ENCODE measurements at regions not wholly inside any gene's neighbourhood (a gene's known extent, or its start where the extent isn't known, plus 50 kb on each side); places are given as distances from the start of the nearest gene placed in this dataset.

- no peak overlapping the region for H3K4me3 ChIP-seq (ENCODE audit: low read depth, low read length)
- no peak overlapping the region for H3K27ac ChIP-seq (ENCODE audit: low read depth, low read length)
- no peaks in the 10 kb centered on the region for H3K27me3 ChIP-seq (ENCODE audit: control insufficient read depth, insufficient read depth, low read length)
- POLR2A ChIA-PET: no interaction called here
- no peaks in the 10 kb centered on the region for H3K9me3 ChIP-seq (ENCODE audit: control insufficient read depth, insufficient read depth, low read length)
- no peak for DNase-seq (ENCODE audit: low read depth, low spot score)
- CTCF ChIA-PET: no interaction called here
- no peak for TF ChIP-seq CTCF (IDR thresholded peaks at IDR 0.05; ENCODE audit: low read depth, low read length)
Observed at GRCh38 chr6:121612927-121613326, 177.5 kb downstream of the GJA1 start.

GRCh38 chr6:121614115-121614514 is 178.7 kb downstream of the GJA1 start:
- CTCF ChIA-PET: no interaction called here
- no peak for DNase-seq (ENCODE audit: low read depth, low spot score)
- no peak for TF ChIP-seq CTCF (IDR thresholded peaks at IDR 0.05; ENCODE audit: low read depth, low read length)
- H3K4me3 ChIP-seq (ENCODE audit: low read depth, low read length): no peak overlapping the region
- no peaks in the 10 kb centered on the region for H3K9me3 ChIP-seq (ENCODE audit: control insufficient read depth, insufficient read depth, low read length)
- no peak overlapping the region for H3K27ac ChIP-seq (ENCODE audit: low read depth, low read length)
- POLR2A ChIA-PET: no interaction called here
- no peaks in the 10 kb centered on the region for H3K27me3 ChIP-seq (ENCODE audit: control insufficient read depth, insufficient read depth, low read length)

- CTCF ChIA-PET: no interaction called here
- POLR2A ChIA-PET: no interaction called here
- no peaks in the 10 kb centered on the region for H3K9me3 ChIP-seq (ENCODE audit: control insufficient read depth, insufficient read depth, low read length)
- TF ChIP-seq CTCF (IDR thresholded peaks at IDR 0.05; ENCODE audit: low read depth, low read length): 0 out of 2 replicates have a peak, but pooled peaks have one; percentile 23
- no peak overlapping the region for H3K27ac ChIP-seq (ENCODE audit: low read depth, low read length)
- no peak for DNase-seq (ENCODE audit: low read depth, low spot score)
- H3K27me3 ChIP-seq (ENCODE audit: control insufficient read depth, insufficient read depth, low read length): no peaks in the 10 kb centered on the region
- H3K4me3 ChIP-seq (ENCODE audit: low read depth, low read length): no peak overlapping the region
Observed at GRCh38 chr6:121615493-121615892, 180.0 kb downstream of the GJA1 start.

GRCh38 chr6:121616406-121616805 is 181.0 kb downstream of the GJA1 start:
- no peak overlapping the region for H3K4me3 ChIP-seq (ENCODE audit: low read depth, low read length)
- CTCF ChIA-PET: no interaction called here
- DNase-seq (ENCODE audit: low read depth, low spot score): no peak
- POLR2A ChIA-PET: no interaction called here
- H3K9me3 ChIP-seq (ENCODE audit: control insufficient read depth, insufficient read depth, low read length): no peaks in the 10 kb centered on the region
- H3K27me3 ChIP-seq (ENCODE audit: control insufficient read depth, insufficient read depth, low read length): no peaks in the 10 kb centered on the region
- no peak overlapping the region for H3K27ac ChIP-seq (ENCODE audit: low read depth, low read length)
- no peak for TF ChIP-seq CTCF (IDR thresholded peaks at IDR 0.05; ENCODE audit: low read depth, low read length)

GRCh38 chr6:121617388-121617787 is 181.9 kb downstream of the GJA1 start:
- no peak for TF ChIP-seq CTCF (IDR thresholded peaks at IDR 0.05; ENCODE audit: low read depth, low read length)
- ChIA-PET CTCF (interaction anchor here (0.6 kb wide), 1 partner anchor 231 kb away, joined by 4 read pairs; no protein-coding TSS in a partner anchor), POLR2A (no interaction called here)
- H3K4me3 ChIP-seq (ENCODE audit: low read depth, low read length): no peak overlapping the region
- no peaks in the 10 kb centered on the region for H3K9me3 ChIP-seq (ENCODE audit: control insufficient read depth, insufficient read depth, low read length)
- no peak for DNase-seq (ENCODE audit: low read depth, low spot score)
- no peaks in the 10 kb centered on the region for H3K27me3 ChIP-seq (ENCODE audit: control insufficient read depth, insufficient read depth, low read length)
- no peak overlapping the region for H3K27ac ChIP-seq (ENCODE audit: low read depth, low read length)

All from AG04450 (cell line).